Calu3 (cell line): ENCODE measurements at regions not wholly inside any gene's neighbourhood (a gene's known extent, or its start where the extent isn't known, plus 50 kb on each side); places are given as distances from the start of the nearest gene placed in this dataset.

Source experiments
- BruUV-seq: library from RNA; stranded (reverse); fragments of 400-500 nt; replicated peaks from 2 replicates; lab custom pipeline; 2021; lab: Mats Ljungman, UMichigan
- CTCF ChIA-PET: fragments of 300-600 bp; sonication (Branson Sonifier 250); formaldehyde crosslinking; loops from one replicate; lab custom pipeline; 2022; ENCODE audit warnings: antibody characterized with exemption; lab: Charles Lee
- DNase-seq: peaks from one replicate; pipeline ENCODE4 v3.0.0; 2022
- H3K27ac Mint-ChIP-seq: one replicate; pipeline ENCODE4 v1.8.0; 2022; ENCODE audit warnings: mixed read lengths; ENCODE audit not compliant: unreplicated experiment
- H3K27me3 Mint-ChIP-seq: one replicate; pipeline ENCODE4 v1.8.0; 2022; ENCODE audit warnings: mixed read lengths; ENCODE audit not compliant: unreplicated experiment
- H3K36me3 Mint-ChIP-seq: one replicate; pipeline ENCODE4 v1.8.0; 2022; ENCODE audit warnings: mild to moderate bottlenecking, moderate library complexity, mixed read lengths; ENCODE audit not compliant: insufficient read depth, unreplicated experiment
- H3K4me1 Mint-ChIP-seq: one replicate; pipeline ENCODE4 v1.8.0; 2022; ENCODE audit warnings: mild to moderate bottlenecking, low read depth, mixed read lengths; ENCODE audit not compliant: unreplicated experiment
- H3K4me3 Mint-ChIP-seq: one replicate; pipeline ENCODE4 v1.8.0; 2022; ENCODE audit warnings: mild to moderate bottlenecking, low read depth, moderate library complexity, mixed read lengths; ENCODE audit not compliant: unreplicated experiment
- H3K9me3 Mint-ChIP-seq: one replicate; pipeline ENCODE4 v1.8.0; 2022; ENCODE audit warnings: low read depth, mixed read lengths; ENCODE audit not compliant: unreplicated experiment
- intact Hi-C: fragments of 100-400 bp; cut with micrococcal nuclease; formaldehyde crosslinking; loops from one replicate; pipeline ENCODE4 v1.10.0; 2022; ENCODE audit not compliant: unreplicated experiment
- TF ChIP-seq, protein P1 (sequence below): fragments of 200-600 bp; IDR thresholded peaks from one replicate; pipeline ENCODE4 v1.8.0; 2022; ENCODE audit warnings: antibody characterized with exemption; ENCODE audit not compliant: unreplicated experiment

DNA sequence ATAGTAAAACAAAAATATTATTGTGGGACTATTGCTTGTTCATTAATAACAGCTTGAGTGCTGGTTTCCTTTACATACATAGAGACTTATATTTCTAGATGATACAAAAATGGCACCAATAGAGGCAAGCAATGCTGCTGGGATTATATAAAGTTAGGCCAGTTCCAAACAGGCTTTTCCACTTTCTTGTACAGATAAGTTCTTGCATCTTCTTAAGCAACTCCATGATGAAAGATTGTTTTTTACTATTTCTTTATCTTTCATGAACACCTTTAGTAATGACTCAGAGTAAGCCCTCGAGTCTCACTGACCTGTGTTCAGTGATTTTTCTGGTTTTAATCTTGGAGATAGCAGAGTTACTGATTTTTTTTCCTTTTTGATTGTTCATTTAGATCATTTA is 324.4 kb downstream of the PRR16 start:
- DNase-seq: no peak
- TF ChIP-seq, protein P1, sequence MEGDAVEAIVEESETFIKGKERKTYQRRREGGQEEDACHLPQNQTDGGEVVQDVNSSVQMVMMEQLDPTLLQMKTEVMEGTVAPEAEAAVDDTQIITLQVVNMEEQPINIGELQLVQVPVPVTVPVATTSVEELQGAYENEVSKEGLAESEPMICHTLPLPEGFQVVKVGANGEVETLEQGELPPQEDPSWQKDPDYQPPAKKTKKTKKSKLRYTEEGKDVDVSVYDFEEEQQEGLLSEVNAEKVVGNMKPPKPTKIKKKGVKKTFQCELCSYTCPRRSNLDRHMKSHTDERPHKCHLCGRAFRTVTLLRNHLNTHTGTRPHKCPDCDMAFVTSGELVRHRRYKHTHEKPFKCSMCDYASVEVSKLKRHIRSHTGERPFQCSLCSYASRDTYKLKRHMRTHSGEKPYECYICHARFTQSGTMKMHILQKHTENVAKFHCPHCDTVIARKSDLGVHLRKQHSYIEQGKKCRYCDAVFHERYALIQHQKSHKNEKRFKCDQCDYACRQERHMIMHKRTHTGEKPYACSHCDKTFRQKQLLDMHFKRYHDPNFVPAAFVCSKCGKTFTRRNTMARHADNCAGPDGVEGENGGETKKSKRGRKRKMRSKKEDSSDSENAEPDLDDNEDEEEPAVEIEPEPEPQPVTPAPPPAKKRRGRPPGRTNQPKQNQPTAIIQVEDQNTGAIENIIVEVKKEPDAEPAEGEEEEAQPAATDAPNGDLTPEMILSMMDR: no peak
- Mint-ChIP-seq H3K27me3 (no peaks in the 10 kb centered on the region), H3K27ac (no peak overlapping the region), H3K4me3 (no peak overlapping the region), H3K9me3 (no peaks in the 10 kb centered on the region), H3K36me3 (no peaks in the 10 kb centered on the region), H3K4me1 (no peaks in the 10 kb centered on the region)
- no TSS peak for BruUV-seq
- CTCF ChIA-PET: interaction anchor here (0.6 kb wide), 1 partner anchor 13 kb away, joined by 4 read pairs; no protein-coding TSS in a partner anchor
- intact Hi-C loops: no loop called here

DNA sequence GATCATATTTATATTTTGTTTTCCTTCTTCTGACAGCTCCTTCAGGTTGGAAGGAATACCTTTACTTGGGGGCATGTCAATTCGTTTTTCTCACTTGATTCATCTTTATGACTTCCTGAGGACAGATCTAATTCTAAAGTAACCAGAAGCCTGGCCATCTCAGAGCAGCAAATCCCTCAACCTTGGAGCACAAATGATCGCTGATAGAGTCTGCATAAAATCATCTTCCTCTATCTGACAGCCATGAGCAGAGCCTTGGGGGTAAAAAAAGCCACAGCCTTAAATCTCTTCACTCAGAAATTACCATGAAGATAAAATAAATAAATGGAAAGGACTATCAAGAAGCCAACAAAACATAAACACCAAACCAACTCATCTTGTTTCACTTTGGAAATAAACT is 325.8 kb downstream of the PRR16 start:
- Mint-ChIP-seq H3K4me1 (no peaks in the 10 kb centered on the region), H3K36me3 (no peaks in the 10 kb centered on the region), H3K27ac (no peak overlapping the region), H3K4me3 (no peak overlapping the region), H3K9me3 (no peaks in the 10 kb centered on the region), H3K27me3 (no peaks in the 10 kb centered on the region)
- intact Hi-C loops: no loop called here
- CTCF ChIA-PET: no interaction called here
- no TSS peak for BruUV-seq
- DNase-seq: no peak
- TF ChIP-seq, protein P1: no peak

DNA sequence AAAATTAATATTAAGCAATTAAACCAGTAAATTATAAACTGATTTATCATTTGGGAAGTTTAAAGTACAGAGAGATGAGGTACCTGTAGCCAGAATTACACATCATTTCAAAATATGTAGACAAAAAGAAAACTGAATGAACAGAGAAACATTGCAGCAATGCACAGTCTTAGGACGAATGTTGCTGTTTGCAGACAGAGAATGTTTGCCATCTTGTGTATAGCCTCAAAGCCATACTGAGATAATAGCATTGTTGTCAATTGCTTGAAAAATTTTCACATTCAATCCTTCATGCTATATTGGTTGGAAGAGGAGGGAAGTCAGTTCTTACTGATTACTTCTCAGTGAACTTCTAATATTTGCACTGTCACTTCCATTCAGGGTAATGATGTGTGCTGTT is 326.2 kb downstream of the PRR16 start:
- Mint-ChIP-seq H3K27ac (no peak overlapping the region), H3K36me3 (no peaks in the 10 kb centered on the region)
- intact Hi-C loops: no loop called here

DNA sequence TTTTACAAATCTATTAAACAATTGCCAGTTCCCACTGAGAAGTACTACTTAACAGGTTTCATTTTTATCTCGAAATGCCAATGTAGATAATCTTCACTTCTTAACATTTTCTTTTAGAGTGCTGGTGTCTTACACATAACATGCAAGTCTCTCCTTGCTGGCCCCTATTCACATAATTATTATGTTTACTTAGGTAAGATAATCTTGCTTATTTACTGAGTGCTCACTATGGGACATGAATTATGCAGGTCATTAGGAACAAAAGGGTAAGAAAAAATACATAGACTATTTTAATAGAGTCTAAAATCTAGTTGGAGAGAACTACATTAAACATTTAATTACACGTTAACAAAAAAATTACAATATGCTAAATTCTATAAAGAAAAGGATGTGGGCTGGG is 328.4 kb downstream of the PRR16 start:
- intact Hi-C loops: no loop called here
- H3K9me3 Mint-ChIP-seq: no peaks in the 10 kb centered on the region
- no peak overlapping the region for H3K27ac Mint-ChIP-seq
- TF ChIP-seq, protein P1: no peak
- no peaks in the 10 kb centered on the region for H3K36me3 Mint-ChIP-seq
- no peak overlapping the region for H3K4me3 Mint-ChIP-seq
- no peaks in the 10 kb centered on the region for H3K4me1 Mint-ChIP-seq
- CTCF ChIA-PET: no interaction called here
- BruUV-seq: no TSS peak
- no peaks in the 10 kb centered on the region for H3K27me3 Mint-ChIP-seq
- DNase-seq: no peak

More for the DNA sequence above, 326.2 kb downstream of the PRR16 start:
- no peak for DNase-seq
- no peaks in the 10 kb centered on the region for H3K27me3 Mint-ChIP-seq
- no peaks in the 10 kb centered on the region for H3K4me1 Mint-ChIP-seq
- H3K4me3 Mint-ChIP-seq: no peak overlapping the region
- no TSS peak for BruUV-seq
- TF ChIP-seq, protein P1: no peak
- CTCF ChIA-PET: no interaction called here
- H3K9me3 Mint-ChIP-seq: no peaks in the 10 kb centered on the region
